DND-41 (cell line): ENCODE measurements at regions not wholly inside any gene's neighbourhood (a gene's known extent, or its start where the extent isn't known, plus 50 kb on each side); places are given as distances from the start of the nearest gene placed in this dataset.

Experiments
- CTCF ChIP-seq: IDR thresholded peaks from 2 replicates; pipeline ENCODE4 v1.5.1; 2012; ENCODE audit warnings: borderline replicate concordance, low read length, moderate library complexity, mild to moderate bottlenecking; ENCODE audit not compliant: poor library complexity, severe bottlenecking; ENCODE audit errors: extremely low read depth
- EZH2 ChIP-seq: IDR thresholded peaks from 3 replicates; pipeline ENCODE4 v1.6.1; 2012; ENCODE audit warnings: borderline replicate concordance, low read depth, mild to moderate bottlenecking, moderate library complexity, low read length, inconsistent platforms; ENCODE audit not compliant: severe bottlenecking

- TF ChIP-seq CTCF, result no peak
- no peak for TF ChIP-seq EZH2
Observed at GRCh38 chr2:222783592-222783991, 77.2 kb upstream of the ACSL3 start.
